ENCODE measurements at regions not wholly inside any gene's neighbourhood (a gene's known extent, or its start where the extent isn't known, plus 50 kb on each side); places are given as distances from the start of the nearest gene placed in this dataset.

- TSS peak; percentile 41 for BruUV-seq (replicated peaks)
- ChIA-PET POLR2A (no interaction called here), CTCF (no interaction called here)
- peaks cover 47% of the 10 kb centered on the region for H3K4me1 ChIP-seq
- Mint-ChIP-seq H3K36me3 (ENCODE audit: insufficient read depth, unreplicated experiment) (no peaks in the 10 kb centered on the region), H3K4me3 (ENCODE audit: unreplicated experiment) (no peak overlapping the region), H3K27me3 (ENCODE audit: insufficient read depth, unreplicated experiment) (no peaks in the 10 kb centered on the region), H3K4me1 (ENCODE audit: low read depth, unreplicated experiment) (peaks cover 67% of the 10 kb centered on the region), H3K27ac (ENCODE audit: unreplicated experiment) (no peak overlapping the region), H3K9me3 (ENCODE audit: unreplicated experiment) (no peaks in the 10 kb centered on the region)
- TF ChIP-seq CTCF (IDR thresholded peaks at IDR 0.05; ENCODE audit: insufficient read depth in 1 of 2, low read depth in 1 of 2, low read length in 1 of 2, severe bottlenecking in 1 of 2, unreplicated experiment in 1 of 2): no peak
- no peaks in the 10 kb centered on the region for H3K27me3 ChIP-seq (replicated peaks; ENCODE audit: control insufficient read depth, insufficient read depth, low read length)
- no peak overlapping the region for H3K4me3 ChIP-seq (ENCODE audit: low read depth, low read length)
- H3K9me3 ChIP-seq: no peaks in the 10 kb centered on the region
- no peaks in the 10 kb centered on the region for H3K36me3 ChIP-seq (ENCODE audit: control insufficient read depth, insufficient read depth, low read length)
- intact Hi-C loops (cut with micrococcal nuclease; ENCODE audit: unreplicated experiment): loop anchor here (1.0 to 2.0 kb wide), 2 partner anchors 10 to 163 kb away; no protein-coding TSS in a partner anchor
- no peak for DNase-seq
Observed at GRCh38 chr5:74418261-74418660, 222.3 kb downstream of the ENC1 start.

GRCh38 chr5:74415695-74416102, 224.8 kb downstream of the ENC1 start:
- Histone ChIP-seq H3K36me3 (ENCODE audit: control insufficient read depth, insufficient read depth, low read length) (no peaks in the 10 kb centered on the region), H3K4me1 (peaks cover 66% of the 10 kb centered on the region), H3K4me3 (ENCODE audit: low read depth, low read length) (no peak overlapping the region), H3K27me3 (replicated peaks; ENCODE audit: control insufficient read depth, insufficient read depth, low read length) (no peaks in the 10 kb centered on the region), H3K9me3 (no peaks in the 10 kb centered on the region)
- CTCF ChIA-PET: interaction anchor here (0.6 to 1.1 kb wide), 2 partner anchors 131 to 220 kb away, joined by 3 to 4 read pairs; no protein-coding TSS in a partner anchor
- intact Hi-C loops (cut with micrococcal nuclease; ENCODE audit: unreplicated experiment): no loop called here
- POLR2A ChIA-PET: interaction anchor here (0.6 to 1.2 kb wide), 2 partner anchors 215 to 225 kb away, joined by 3 to 7 read pairs; partner anchors contain the start of gene ENC1
- Mint-ChIP-seq H3K36me3 (ENCODE audit: insufficient read depth, unreplicated experiment) (no peaks in the 10 kb centered on the region), H3K4me3 (ENCODE audit: unreplicated experiment) (peak overlapping the region; percentile 32), H3K27ac (ENCODE audit: unreplicated experiment) (peak overlapping the region; percentile 60), H3K4me1 (ENCODE audit: low read depth, unreplicated experiment) (peaks cover 76% of the 10 kb centered on the region), H3K9me3 (ENCODE audit: unreplicated experiment) (no peaks in the 10 kb centered on the region), H3K27me3 (ENCODE audit: insufficient read depth, unreplicated experiment) (no peaks in the 10 kb centered on the region)
- TF ChIP-seq CTCF (IDR thresholded peaks at IDR 0.05; ENCODE audit: insufficient read depth in 1 of 2, low read depth in 1 of 2, low read length in 1 of 2, severe bottlenecking in 1 of 2, unreplicated experiment in 1 of 2): no peak
- BruUV-seq (replicated peaks): no TSS peak
- DNase-seq: peak; percentile 34 to 50

GRCh38 chr5:74414228-74414627, 226.3 kb downstream of the ENC1 start:
- H3K4me3 Mint-ChIP-seq (ENCODE audit: unreplicated experiment): no peak overlapping the region
- H3K9me3 Mint-ChIP-seq (ENCODE audit: unreplicated experiment): no peaks in the 10 kb centered on the region
- no peaks in the 10 kb centered on the region for H3K9me3 ChIP-seq
- no peak overlapping the region for H3K4me3 ChIP-seq (ENCODE audit: low read depth, low read length)
- no peak for DNase-seq
- intact Hi-C loops (cut with micrococcal nuclease; ENCODE audit: unreplicated experiment): no loop called here
- no peaks in the 10 kb centered on the region for H3K27me3 ChIP-seq (replicated peaks; ENCODE audit: control insufficient read depth, insufficient read depth, low read length)
- no peak for TF ChIP-seq CTCF (IDR thresholded peaks at IDR 0.05; ENCODE audit: insufficient read depth in 1 of 2, low read depth in 1 of 2, low read length in 1 of 2, severe bottlenecking in 1 of 2, unreplicated experiment in 1 of 2)
- no peaks in the 10 kb centered on the region for H3K36me3 ChIP-seq (ENCODE audit: control insufficient read depth, insufficient read depth, low read length)
- H3K27me3 Mint-ChIP-seq (ENCODE audit: insufficient read depth, unreplicated experiment): no peaks in the 10 kb centered on the region
- ChIA-PET POLR2A (no interaction called here), CTCF (no interaction called here)
- H3K4me1 Mint-ChIP-seq (ENCODE audit: low read depth, unreplicated experiment): peaks cover 73% of the 10 kb centered on the region
- no TSS peak for BruUV-seq (replicated peaks)
- no peak overlapping the region for H3K27ac Mint-ChIP-seq (ENCODE audit: unreplicated experiment)
- no peaks in the 10 kb centered on the region for H3K36me3 Mint-ChIP-seq (ENCODE audit: insufficient read depth, unreplicated experiment)
- H3K4me1 ChIP-seq: peaks cover 75% of the 10 kb centered on the region
